Pancreas (tissue), 10 donors: ENCODE measurements at regions not wholly inside any gene's neighbourhood (a gene's known extent, or its start where the extent isn't known, plus 50 kb on each side); places are given as distances from the start of the nearest gene placed in this dataset.

Experiments used
- ATAC-seq, 4 donors: fragments of 200-7000 bp; cut with Tn5 transposase; one replicate each; pipeline versions ENCODE4 v1.8.0 to v1.9.1; 2020; ENCODE audit warnings: mild to moderate bottlenecking in 4 of 4, moderate library complexity in 4 of 4
- DNase-seq, 6 donors: peaks; one replicate each; pipeline ENCODE4 v3.0.0-alpha.2; 2020
- FAIRE-seq: peaks from 2 replicates; lab custom pipeline; 2012; peaks lifted over from hg19 to GRCh38; lab: Jason Lieb, UNC
- H3K27ac ChIP-seq, 4 donors: fragments of 200-600 bp; sonication (generic); 1 replicate in 3 of 4; 2 replicates in 1 of 4; pipeline versions ENCODE4 v1.5.0 to v1.8.0; 2020
- H3K27me3 ChIP-seq, 4 donors: fragments of 200-600 bp; one replicate each; pipeline ENCODE4 v1.8.0; 2021
- H3K36me3 ChIP-seq, 3 donors: fragments of 200-600 bp; sonication (generic) in 1 of 3; one replicate each; pipeline versions ENCODE4 v1.5.0 to v1.8.0; 2020 to 2021
- H3K4me1 ChIP-seq, 3 donors: fragments of 200-600 bp; one replicate each; pipeline ENCODE4 v1.8.0; 2021
- H3K4me3 ChIP-seq, 4 donors: fragments of 200-600 bp; sonication (generic) in 2 of 4; one replicate each; pipeline versions ENCODE4 v1.5.0 to v1.8.0; 2020 to 2021
- H3K9me3 ChIP-seq, 4 donors: fragments of 200-600 bp; one replicate each; pipeline ENCODE4 v1.8.0; 2021
- WGBS, 2 donors: extraction: QIAGEN DNeasy Blood & Tissue Kit; methylation state at CpG; one replicate each; pipeline ENCODE4 v1.1.7; 2013; 5-methylcytosine and 5-hydroxymethylcytosine counted together
- intact Hi-C, 3 donors: fragments of 100-400 bp; cut with DNase I; formaldehyde crosslinking; loops; one replicate each; pipeline versions ENCODE4 v1.11.1 to v1.14.2; 2022
- TF ChIP-seq, protein P1 (sequence below), 4 donors: fragments of 200-600 bp; sonication (generic) in 3 of 4; IDR thresholded peaks; one replicate each; pipeline versions ENCODE4 v1.5.0 to v1.8.0; 2021; ENCODE audit warnings: antibody characterized with exemption in 4 of 4
- donor health status: healthy with polysubstance abuse.
- donor health status: DM: no; HTN: no; CAD: no; lungs with moderate emphysema.
- donor health status: DM: no; HTN: no; CAD: no.
- donor health status: control.
- donor health status: control.
- donor health status: Bipolar disorder and iron deficiency.
- donor health status: DM: yes; HTN: yes; CAD: no.
- donor health status: DM: no; HTN: no; CAD: no.
- donor health status: DM: no; HTN: no; CAD: no.
- donor health status: DM: yes; HTN: yes; CAD: no.

DNA sequence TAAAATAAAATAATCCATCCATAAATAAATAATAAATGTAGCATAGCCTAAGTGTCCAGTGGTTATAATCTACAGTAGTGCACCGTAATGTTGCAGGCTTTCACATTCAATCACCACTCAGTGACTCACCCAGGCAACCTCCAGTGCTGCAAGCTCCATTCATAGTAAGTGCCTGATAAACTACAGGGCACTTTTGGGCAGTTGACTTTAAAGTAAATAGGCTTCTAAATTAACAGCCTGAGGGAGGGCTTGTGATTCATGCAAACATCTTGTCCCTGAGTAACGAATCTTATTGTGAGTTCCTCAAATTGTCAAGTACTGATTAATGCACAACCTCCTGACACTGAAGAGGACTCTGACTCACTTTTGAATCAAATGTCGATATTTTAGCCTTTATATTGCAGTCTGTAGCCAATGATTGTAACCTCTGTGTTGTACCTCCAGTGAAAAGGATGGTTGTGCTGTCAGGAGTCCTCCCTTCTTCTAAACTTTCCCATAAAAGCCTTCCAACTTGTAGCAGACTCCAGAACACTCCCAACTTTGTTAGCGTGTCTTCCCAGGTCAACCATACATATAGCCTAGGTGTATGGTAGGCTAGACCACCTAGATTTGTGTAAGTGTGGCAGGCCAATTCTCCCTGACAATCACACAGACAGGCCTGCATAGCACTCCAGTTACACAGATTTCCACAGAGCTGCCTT, 55.0 kb upstream of the BICD1 start:
- FAIRE-seq (no peak), DNase-seq (no peak), ATAC-seq (peak in 2 of 4 donors; percentile 48 to 66)

DNA sequence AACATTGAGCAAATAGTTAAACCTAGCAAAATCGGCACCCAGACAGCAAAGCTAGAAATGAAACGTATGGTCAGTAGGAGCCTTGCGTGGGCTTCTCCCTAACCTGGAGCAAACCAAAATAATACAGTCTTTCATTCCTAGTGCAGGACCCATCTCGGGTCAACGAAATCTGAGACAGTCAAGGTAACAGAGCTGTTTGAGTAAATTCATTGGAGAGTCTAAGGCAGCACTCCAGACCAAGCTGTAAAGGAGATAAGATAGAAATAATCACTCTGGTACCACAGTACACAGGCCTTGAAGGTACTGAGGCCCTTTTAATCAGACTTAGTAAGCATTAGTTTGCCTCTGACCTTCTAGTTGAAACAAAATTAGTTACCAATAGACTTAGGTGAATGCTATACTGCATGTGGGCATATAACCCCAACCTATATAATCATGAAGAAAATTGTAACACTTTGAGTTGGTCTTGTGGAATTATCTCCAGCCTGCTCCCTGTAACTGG, 54.4 kb upstream of the BICD1 start:
- no peak overlapping the region for H3K4me3 ChIP-seq
- intact Hi-C loops: no loop called here

More for the DNA sequence above, 55.0 kb upstream of the BICD1 start:
- Histone ChIP-seq H3K4me3 (no peak overlapping the region), H3K27ac (no peak overlapping the region), H3K36me3 (no peaks in the 10 kb centered on the region), H3K27me3 (no peaks in the 10 kb centered on the region), H3K4me1 (no peaks in the 10 kb centered on the region), H3K9me3 (no peaks in the 10 kb centered on the region)
- TF ChIP-seq, protein P1, sequence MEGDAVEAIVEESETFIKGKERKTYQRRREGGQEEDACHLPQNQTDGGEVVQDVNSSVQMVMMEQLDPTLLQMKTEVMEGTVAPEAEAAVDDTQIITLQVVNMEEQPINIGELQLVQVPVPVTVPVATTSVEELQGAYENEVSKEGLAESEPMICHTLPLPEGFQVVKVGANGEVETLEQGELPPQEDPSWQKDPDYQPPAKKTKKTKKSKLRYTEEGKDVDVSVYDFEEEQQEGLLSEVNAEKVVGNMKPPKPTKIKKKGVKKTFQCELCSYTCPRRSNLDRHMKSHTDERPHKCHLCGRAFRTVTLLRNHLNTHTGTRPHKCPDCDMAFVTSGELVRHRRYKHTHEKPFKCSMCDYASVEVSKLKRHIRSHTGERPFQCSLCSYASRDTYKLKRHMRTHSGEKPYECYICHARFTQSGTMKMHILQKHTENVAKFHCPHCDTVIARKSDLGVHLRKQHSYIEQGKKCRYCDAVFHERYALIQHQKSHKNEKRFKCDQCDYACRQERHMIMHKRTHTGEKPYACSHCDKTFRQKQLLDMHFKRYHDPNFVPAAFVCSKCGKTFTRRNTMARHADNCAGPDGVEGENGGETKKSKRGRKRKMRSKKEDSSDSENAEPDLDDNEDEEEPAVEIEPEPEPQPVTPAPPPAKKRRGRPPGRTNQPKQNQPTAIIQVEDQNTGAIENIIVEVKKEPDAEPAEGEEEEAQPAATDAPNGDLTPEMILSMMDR (IDR thresholded peaks at IDR 0.05): no peak
- intact Hi-C loops: no loop called here
- WGBS, 2 donors: 75 to 90% methylated on average over 4 of the region's 4 CpGs

DNA sequence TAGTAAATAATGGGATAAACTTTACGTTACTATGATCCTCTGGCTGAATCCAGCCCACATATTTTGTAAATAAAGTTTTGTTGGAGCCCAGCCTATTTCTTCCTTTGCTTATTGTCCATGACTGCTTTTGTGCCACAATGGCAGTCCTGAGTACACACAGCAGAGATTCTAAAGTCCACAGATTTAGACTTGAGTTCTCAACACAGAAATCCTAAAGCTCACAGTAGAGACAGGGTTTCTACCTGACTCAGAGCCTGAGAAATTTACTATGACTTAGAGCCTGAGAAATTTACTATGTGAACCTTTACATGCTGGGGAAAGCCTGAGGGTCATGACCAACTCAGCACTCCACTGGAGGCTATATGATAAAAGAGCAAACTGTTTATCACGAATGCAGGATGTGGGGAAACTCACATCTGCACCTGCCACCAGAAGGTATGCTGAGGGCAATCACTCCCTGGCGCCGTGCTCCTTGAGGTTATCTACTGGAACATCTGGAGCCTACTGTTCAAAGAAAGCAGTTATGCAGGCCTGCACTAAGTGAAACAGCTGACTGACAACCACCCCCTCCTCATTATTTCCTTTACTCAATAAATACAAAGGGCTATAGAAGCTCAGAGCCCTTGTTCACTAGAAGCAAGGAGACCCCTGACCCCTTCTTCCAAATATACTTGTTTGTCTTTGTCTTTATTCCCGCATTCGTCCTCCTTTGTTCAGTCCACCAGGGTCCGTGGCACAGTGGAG, 52.6 kb upstream of the BICD1 start:
- no peak overlapping the region for H3K27ac ChIP-seq
- no peaks in the 10 kb centered on the region for H3K36me3 ChIP-seq
- 64 to 68% methylated on average over 7 of the region's 7 CpGs for WGBS, 2 donors
- ATAC-seq: no peak
- intact Hi-C loops: no loop called here
- DNase-seq: no peak
- TF ChIP-seq, protein P1 (IDR thresholded peaks at IDR 0.05): no peak
- no peaks in the 10 kb centered on the region for H3K9me3 ChIP-seq
- no peak overlapping the region for H3K4me3 ChIP-seq
- no peak for FAIRE-seq
- H3K27me3 ChIP-seq: no peaks in the 10 kb centered on the region
- H3K4me1 ChIP-seq: no peaks in the 10 kb centered on the region

More for the DNA sequence above, 54.4 kb upstream of the BICD1 start:
- Histone ChIP-seq H3K4me1 (no peaks in the 10 kb centered on the region), H3K9me3 (no peaks in the 10 kb centered on the region), H3K27ac (no peak overlapping the region), H3K36me3 (no peaks in the 10 kb centered on the region), H3K27me3 (no peaks in the 10 kb centered on the region)
- DNase-seq (no peak), FAIRE-seq (no peak), ATAC-seq (no peak)
- TF ChIP-seq, protein P1 (IDR thresholded peaks at IDR 0.05): no peak
- WGBS, 2 donors: 19 to 27% methylated on average over 5 of the region's 5 CpGs
